Right lobe of liver (tissue), 4 donors: ENCODE measurements at regions not wholly inside any gene's neighbourhood (a gene's known extent, or its start where the extent isn't known, plus 50 kb on each side); places are given as distances from the start of the nearest gene placed in this dataset.
"Not testable (repeated sequence)": the region's sequence is repeated elsewhere in the genome, so short reads cannot be mapped to it uniquely, and the experiment has no call there.

Source experiments
- POLR2A ChIP-seq: fragments of 450-650 bp; IDR thresholded peaks from one replicate; pipeline ENCODE4 v1.6.1; 2017; ENCODE audit warnings: antibody characterized with exemption, mild to moderate bottlenecking
- TF ChIP-seq, protein P1 (sequence below), 4 donors: fragments of 200-600 bp in 3 of 4; fragments of 450-650 bp in 1 of 4; IDR thresholded peaks; one replicate each; pipeline versions ENCODE4 v1.5.1 to v1.8.0; 2016 to 2022; ENCODE audit warnings: antibody characterized with exemption in 4 of 4, mild to moderate bottlenecking in 2 of 4
- donor health status: DM: no; HTN: no; CAD: no.
- donor health status: DM: no; HTN: no; CAD: no.
- donor health status: DM: no; HTN: yes; CAD: no.

DNA sequence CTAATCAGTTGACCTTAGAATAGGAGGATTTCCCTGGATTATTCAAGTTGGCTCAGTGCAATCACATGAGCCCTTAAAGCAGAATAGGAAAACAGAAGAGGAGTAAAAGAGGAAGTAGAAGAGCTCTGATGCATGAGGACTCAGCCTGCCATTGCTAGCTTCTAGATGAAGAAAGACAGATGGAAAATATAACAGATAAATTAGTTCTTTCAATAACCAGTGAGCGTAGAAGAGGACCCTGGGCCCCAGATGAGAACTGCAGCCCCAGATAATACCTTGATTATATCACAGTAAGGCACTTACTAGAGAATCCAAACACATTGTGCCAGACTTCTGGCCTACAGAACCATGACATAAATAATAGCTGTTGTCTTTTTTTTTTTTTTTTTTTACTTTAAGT is 314.0 kb downstream of the RAD51AP2 start:
- TF ChIP-seq, protein P1, sequence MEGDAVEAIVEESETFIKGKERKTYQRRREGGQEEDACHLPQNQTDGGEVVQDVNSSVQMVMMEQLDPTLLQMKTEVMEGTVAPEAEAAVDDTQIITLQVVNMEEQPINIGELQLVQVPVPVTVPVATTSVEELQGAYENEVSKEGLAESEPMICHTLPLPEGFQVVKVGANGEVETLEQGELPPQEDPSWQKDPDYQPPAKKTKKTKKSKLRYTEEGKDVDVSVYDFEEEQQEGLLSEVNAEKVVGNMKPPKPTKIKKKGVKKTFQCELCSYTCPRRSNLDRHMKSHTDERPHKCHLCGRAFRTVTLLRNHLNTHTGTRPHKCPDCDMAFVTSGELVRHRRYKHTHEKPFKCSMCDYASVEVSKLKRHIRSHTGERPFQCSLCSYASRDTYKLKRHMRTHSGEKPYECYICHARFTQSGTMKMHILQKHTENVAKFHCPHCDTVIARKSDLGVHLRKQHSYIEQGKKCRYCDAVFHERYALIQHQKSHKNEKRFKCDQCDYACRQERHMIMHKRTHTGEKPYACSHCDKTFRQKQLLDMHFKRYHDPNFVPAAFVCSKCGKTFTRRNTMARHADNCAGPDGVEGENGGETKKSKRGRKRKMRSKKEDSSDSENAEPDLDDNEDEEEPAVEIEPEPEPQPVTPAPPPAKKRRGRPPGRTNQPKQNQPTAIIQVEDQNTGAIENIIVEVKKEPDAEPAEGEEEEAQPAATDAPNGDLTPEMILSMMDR (IDR thresholded peaks at IDR 0.05) = not testable (repeated sequence)
- TF ChIP-seq POLR2A = not testable (repeated sequence)
